Subcutaneous abdominal adipose tissue (tissue), 5 donors: ENCODE measurements at regions not wholly inside any gene's neighbourhood (a gene's known extent, or its start where the extent isn't known, plus 50 kb on each side); places are given as distances from the start of the nearest gene placed in this dataset.
"Not testable (repeated sequence)": the region's sequence is repeated elsewhere in the genome, so short reads cannot be mapped to it uniquely, and the experiment has no call there.

Experiments
- H3K27ac ChIP-seq: one replicate; pipeline ENCODE4 v1.7.0; 2013; ENCODE audit warnings: low read depth, mild to moderate bottlenecking, inconsistent platforms, low read length, moderate library complexity
- H3K27me3 ChIP-seq, 5 donors: one replicate each; pipeline ENCODE4 v1.7.0; 2013; ENCODE audit warnings: low read length in 5 of 5, inconsistent platforms in 1 of 5; ENCODE audit not compliant: control insufficient read depth in 5 of 5, insufficient read depth in 4 of 5
- H3K36me3 ChIP-seq, 5 donors: one replicate each; pipeline ENCODE4 v1.7.0; 2013; ENCODE audit warnings: low read length in 5 of 5; ENCODE audit not compliant: control insufficient read depth in 5 of 5, insufficient read depth in 5 of 5
- H3K4me1 ChIP-seq, 5 donors: one replicate each; pipeline ENCODE4 v1.7.0; 2013; ENCODE audit warnings: low read length in 5 of 5, mild to moderate bottlenecking in 3 of 5, moderate library complexity in 1 of 5; ENCODE audit not compliant: control insufficient read depth in 5 of 5, insufficient read depth in 5 of 5
- H3K4me3 ChIP-seq, 5 donors: one replicate each; pipeline ENCODE4 v1.7.0; 2013; ENCODE audit warnings: low read length in 5 of 5, low read depth in 1 of 5
- H3K9ac ChIP-seq, 5 donors: one replicate each; pipeline ENCODE4 v1.7.0; 2013; ENCODE audit warnings: low read length in 5 of 5, mild to moderate bottlenecking in 4 of 5, moderate library complexity in 3 of 5
- H3K9me3 ChIP-seq, 5 donors: one replicate each; pipeline ENCODE4 v1.7.0; 2013; ENCODE audit warnings: low read length in 5 of 5; ENCODE audit not compliant: control insufficient read depth in 5 of 5
- donor health status: healthy.
- donor health status: healthy.
- donor health status: healthy.
- donor health status: healthy.
- donor health status: healthy.

DNA sequence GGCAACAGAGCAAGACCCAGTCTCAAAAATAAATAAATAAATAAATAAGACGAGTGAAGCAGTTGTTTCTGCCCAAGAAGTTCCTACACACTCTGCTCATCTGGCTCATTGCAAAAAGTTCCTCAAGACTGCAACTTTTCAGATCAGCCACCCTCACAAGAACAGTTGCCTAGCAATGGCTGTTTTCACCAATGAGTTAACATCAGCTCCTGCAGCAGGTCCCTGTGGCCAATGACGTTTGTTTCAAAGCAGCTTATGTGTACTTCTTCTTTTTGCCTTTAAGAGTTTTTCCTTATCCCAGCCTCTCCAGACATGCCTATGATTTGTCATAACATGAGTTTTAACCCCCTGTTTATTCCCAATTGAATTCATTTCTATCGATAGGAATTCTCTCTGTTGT, 118.4 kb upstream of the SPRED1 start:
- no peaks in the 10 kb centered on the region for H3K27me3 ChIP-seq
- H3K9ac ChIP-seq = no peak overlapping the region
- H3K4me1 ChIP-seq = peaks cover 10 to 25% (median 19%) of the 10 kb centered on the region in 5 donors
- H3K27ac ChIP-seq = no peak overlapping the region
- H3K36me3 ChIP-seq = no peaks in the 10 kb centered on the region
- no peaks in the 10 kb centered on the region for H3K9me3 ChIP-seq
- no peak overlapping the region for H3K4me3 ChIP-seq

- H3K4me3 ChIP-seq, H3K36me3 ChIP-seq, H3K9me3 ChIP-seq, H3K9ac ChIP-seq, H3K4me1 ChIP-seq, H3K27me3 ChIP-seq, H3K27ac ChIP-seq: not testable (repeated sequence)
These were observed 110.4 kb upstream of the SPRED1 start for GRCh38 chr15:38142195-38142594.

DNA sequence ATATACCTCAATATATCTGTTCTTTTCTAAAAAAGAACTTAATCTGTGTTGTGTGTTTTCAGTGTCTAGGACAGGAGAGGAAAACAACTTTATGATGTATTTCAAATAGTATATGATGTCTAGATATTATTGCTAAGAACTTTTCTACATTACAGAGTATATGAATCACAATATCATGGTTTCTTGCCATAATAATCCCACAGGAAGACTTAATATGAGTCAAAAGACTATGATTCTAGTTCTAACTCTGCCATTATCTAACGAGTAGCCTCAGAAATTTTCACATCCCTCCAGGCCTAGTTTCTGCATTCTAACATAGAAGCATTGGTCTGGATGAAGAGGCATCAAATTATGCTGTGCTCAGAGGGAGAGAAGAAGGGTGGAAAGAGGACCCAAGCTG, 107.7 kb upstream of the SPRED1 start:
- Histone ChIP-seq H3K27me3 (no peaks in the 10 kb centered on the region), H3K9ac (no peak overlapping the region), H3K9me3 (peaks cover 0 to 1% (median 0%) of the 10 kb centered on the region in 5 donors), H3K4me3 (no peak overlapping the region), H3K27ac (no peak overlapping the region), H3K4me1 (no peaks in the 10 kb centered on the region), H3K36me3 (no peaks in the 10 kb centered on the region)

- Histone ChIP-seq H3K4me3 (no peak overlapping the region), H3K36me3 (no peaks in the 10 kb centered on the region), H3K27ac (no peak overlapping the region), H3K9ac (no peak overlapping the region), H3K4me1 (no peaks in the 10 kb centered on the region), H3K9me3 (peaks cover 4 to 8% (median 6%) of the 10 kb centered on the region in 5 donors), H3K27me3 (no peaks in the 10 kb centered on the region)
These were observed 107.0 kb upstream of the SPRED1 start for GRCh38 chr15:38145651-38146111.

- Histone ChIP-seq H3K27me3 (no peaks in the 10 kb centered on the region), H3K36me3 (no peaks in the 10 kb centered on the region), H3K4me1 (no peaks in the 10 kb centered on the region), H3K9me3 (peaks cover 5 to 11% (median 7%) of the 10 kb centered on the region in 5 donors), H3K27ac (no peak overlapping the region), H3K9ac (no peak overlapping the region), H3K4me3 (no peak overlapping the region)
These were observed 105.4 kb upstream of the SPRED1 start for GRCh38 chr15:38147246-38147645.

- H3K9me3 ChIP-seq = peaks cover 5 to 11% (median 7%) of the 10 kb centered on the region in 5 donors
- H3K36me3 ChIP-seq = no peaks in the 10 kb centered on the region
- no peak overlapping the region for H3K9ac ChIP-seq
- H3K27me3 ChIP-seq = no peaks in the 10 kb centered on the region
- H3K4me1 ChIP-seq = no peaks in the 10 kb centered on the region
- no peak overlapping the region for H3K27ac ChIP-seq
- H3K4me3 ChIP-seq = no peak overlapping the region
These were observed 104.2 kb upstream of the SPRED1 start for GRCh38 chr15:38148471-38148870.

DNA sequence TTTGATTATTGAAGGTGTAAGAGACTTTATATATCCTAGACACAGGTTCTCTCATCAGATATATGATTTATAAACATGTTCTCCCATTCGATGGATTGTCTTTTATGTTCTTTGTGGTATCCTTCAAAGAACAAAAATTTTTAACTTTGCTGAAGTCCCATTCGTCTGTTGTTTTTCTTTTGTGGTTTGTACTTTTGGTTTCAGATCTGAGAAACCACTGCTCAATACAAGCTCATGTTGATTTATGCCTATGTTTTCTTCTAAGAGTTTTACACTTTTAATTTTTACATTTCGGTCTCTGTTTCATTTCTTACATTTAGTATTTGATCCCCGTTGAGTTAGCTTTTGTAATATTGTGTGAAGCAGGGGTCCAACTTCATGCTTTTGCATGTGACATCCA, 103.3 kb upstream of the SPRED1 start:
- H3K9me3 ChIP-seq = peaks cover 5 to 11% (median 7%) of the 10 kb centered on the region in 5 donors
- H3K4me3 ChIP-seq = no peak overlapping the region
- no peak overlapping the region for H3K9ac ChIP-seq
- no peaks in the 10 kb centered on the region for H3K4me1 ChIP-seq
- no peak overlapping the region for H3K27ac ChIP-seq
- no peaks in the 10 kb centered on the region for H3K36me3 ChIP-seq
- no peaks in the 10 kb centered on the region for H3K27me3 ChIP-seq

GRCh38 chr15:38150148-38150547, 102.5 kb upstream of the SPRED1 start:
- Histone ChIP-seq H3K9ac (no peak overlapping the region), H3K9me3 (peaks cover 5 to 11% (median 7%) of the 10 kb centered on the region in 5 donors), H3K4me3 (no peak overlapping the region), H3K27ac (no peak overlapping the region), H3K4me1 (no peaks in the 10 kb centered on the region), H3K27me3 (no peaks in the 10 kb centered on the region), H3K36me3 (no peaks in the 10 kb centered on the region)

- Histone ChIP-seq H3K36me3 (no peaks in the 10 kb centered on the region), H3K4me3 (no peak overlapping the region), H3K27me3 (no peaks in the 10 kb centered on the region), H3K27ac (no peak overlapping the region), H3K9me3 (peaks cover 5 to 11% (median 7%) of the 10 kb centered on the region in 5 donors), H3K4me1 (no peaks in the 10 kb centered on the region), H3K9ac (no peak overlapping the region)
These were observed 101.8 kb upstream of the SPRED1 start for GRCh38 chr15:38150794-38151193.

DNA sequence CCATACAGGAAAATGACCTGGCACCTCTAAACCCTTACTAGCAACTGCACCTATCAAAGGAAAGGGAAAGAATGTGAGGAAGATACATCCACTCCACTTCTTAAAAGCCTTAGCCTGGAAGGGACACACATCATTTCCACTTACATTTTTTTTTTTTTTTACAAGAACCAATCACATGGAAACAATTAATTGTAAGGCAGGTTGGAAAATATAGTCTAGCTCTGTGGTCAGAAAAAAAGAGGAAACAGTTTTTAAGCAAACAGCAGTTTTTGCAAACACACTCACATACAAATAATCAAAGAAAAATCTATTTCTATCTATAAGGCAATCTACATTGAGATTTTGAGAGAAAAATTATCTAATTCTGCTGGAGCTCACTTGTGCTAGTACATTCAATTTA, 98.9 kb upstream of the SPRED1 start:
- Histone ChIP-seq H3K4me1 (no peaks in the 10 kb centered on the region), H3K36me3 (no peaks in the 10 kb centered on the region), H3K4me3 (no peak overlapping the region), H3K9me3 (peaks cover 5 to 19% (median 9%) of the 10 kb centered on the region in 5 donors), H3K27me3 (no peaks in the 10 kb centered on the region), H3K27ac (no peak overlapping the region), H3K9ac (no peak overlapping the region)

- Histone ChIP-seq H3K4me1 (no peaks in the 10 kb centered on the region), H3K27ac (no peak overlapping the region), H3K9ac (no peak overlapping the region), H3K27me3 (no peaks in the 10 kb centered on the region), H3K4me3 (no peak overlapping the region), H3K9me3 (peaks cover 5 to 19% (median 9%) of the 10 kb centered on the region in 5 donors), H3K36me3 (no peaks in the 10 kb centered on the region)
These were observed 98.4 kb upstream of the SPRED1 start for GRCh38 chr15:38154255-38154654.
